Neuronal stem cell (in vitro differentiated cells): ENCODE measurements at regions not wholly inside any gene's neighbourhood (a gene's known extent, or its start where the extent isn't known, plus 50 kb on each side); places are given as distances from the start of the nearest gene placed in this dataset.

Experiments
- DNase-seq: peaks from one replicate; pipeline ENCODE4 v3.0.0-alpha.2; 2013; ENCODE audit warnings: low spot score
- H2AFZ ChIP-seq: one replicate; pipeline ENCODE4 v1.6.1; 2013; ENCODE audit warnings: mild to moderate bottlenecking, low read length, inconsistent platforms
- H2AK5ac ChIP-seq: 2 replicates; pipeline ENCODE4 v1.6.1; 2013; ENCODE audit warnings: low read depth, mild to moderate bottlenecking, inconsistent platforms, low read length, moderate library complexity, mixed read lengths
- H2BK120ac ChIP-seq: 2 replicates; pipeline ENCODE4 v1.6.1; 2013; ENCODE audit warnings: low read depth, mild to moderate bottlenecking, inconsistent platforms, low read length, moderate library complexity, mixed read lengths
- H2BK12ac ChIP-seq: one replicate; pipeline ENCODE4 v1.6.1; 2013; ENCODE audit warnings: low read length, inconsistent platforms
- H2BK15ac ChIP-seq: 2 replicates; pipeline ENCODE4 v1.6.1; 2013; ENCODE audit warnings: mild to moderate bottlenecking, low read length, inconsistent platforms, mixed read lengths
- H2BK5ac ChIP-seq: one replicate; pipeline ENCODE4 v1.6.1; 2013; ENCODE audit warnings: inconsistent platforms, mild to moderate bottlenecking, low read length, moderate library complexity
- H3K14ac ChIP-seq: one replicate; pipeline ENCODE4 v1.6.1; 2013; ENCODE audit warnings: low read length, inconsistent platforms
- H3K18ac ChIP-seq: 2 replicates; pipeline ENCODE4 v1.6.1; 2013; ENCODE audit warnings: low read length, inconsistent platforms
- H3K23ac ChIP-seq: 2 replicates; pipeline ENCODE4 v1.6.1; 2013; ENCODE audit warnings: low read depth, mild to moderate bottlenecking, mixed read lengths, low read length, inconsistent platforms; ENCODE audit not compliant: poor library complexity
- H3K27ac ChIP-seq: replicated peaks from 3 replicates; pipeline ENCODE4 v1.5.1; 2013; ENCODE audit warnings: low read length, inconsistent platforms
- H3K27me3 ChIP-seq, 3 experiments: 2 replicates each; pipeline ENCODE4 v1.6.1; 2013; ENCODE audit warnings: low read length in 3 of 3, mild to moderate bottlenecking in 2 of 3, inconsistent platforms in 1 of 3, low read depth in 1 of 3, mixed read lengths in 1 of 3, moderate library complexity in 1 of 3; ENCODE audit not compliant: control insufficient read depth in 3 of 3, insufficient read depth in 3 of 3
- H3K36me3 ChIP-seq, 2 donors: replicated peaks in 1 of 2; 2 replicates each; pipeline ENCODE4 v1.6.1; 2013; ENCODE audit warnings: low read length in 2 of 2; ENCODE audit not compliant: control insufficient read depth in 2 of 2, insufficient read depth in 2 of 2
- H3K4ac ChIP-seq: 2 replicates; pipeline ENCODE4 v1.6.1; 2013; ENCODE audit warnings: inconsistent platforms, mild to moderate bottlenecking, low read length, moderate library complexity
- H3K4me1 ChIP-seq, 2 donors: 1 replicate in 1 of 2; 2 replicates in 1 of 2; pipeline ENCODE4 v1.6.1; 2013; ENCODE audit warnings: low read length in 2 of 2, low read depth in 1 of 2; ENCODE audit not compliant: control insufficient read depth in 2 of 2, insufficient read depth in 1 of 2
- H3K4me2 ChIP-seq: one replicate; pipeline ENCODE4 v1.6.1; 2013; ENCODE audit warnings: mild to moderate bottlenecking, low read length, inconsistent platforms; ENCODE audit not compliant: insufficient read depth, poor library complexity, severe bottlenecking
- H3K4me3 ChIP-seq, 2 donors: 2 replicates each; pipeline ENCODE4 v1.5.1; 2013; ENCODE audit warnings: low read length in 2 of 2, mild to moderate bottlenecking in 2 of 2, inconsistent platforms in 1 of 2, moderate library complexity in 1 of 2
- H3K79me1 ChIP-seq: one replicate; pipeline ENCODE4 v1.6.1; 2013; ENCODE audit warnings: low read depth, mild to moderate bottlenecking, inconsistent platforms, low read length, moderate library complexity
- H3K9ac ChIP-seq: one replicate; pipeline ENCODE4 v1.6.1; 2013; ENCODE audit warnings: mild to moderate bottlenecking, low read depth, low read length, inconsistent platforms; ENCODE audit not compliant: poor library complexity
- H3K9me3 ChIP-seq, 2 donors: replicated peaks in 1 of 2; 2 replicates each; pipeline versions ENCODE3 to v1.6.1; 2013; ENCODE audit warnings: low read length in 2 of 2, mild to moderate bottlenecking in 2 of 2, inconsistent platforms in 1 of 2, low read depth in 1 of 2, mixed read lengths in 1 of 2, moderate library complexity in 1 of 2; ENCODE audit not compliant: control insufficient read depth in 2 of 2, insufficient read depth in 1 of 2
- H4K8ac ChIP-seq: one replicate; pipeline ENCODE4 v1.6.1; 2013; ENCODE audit warnings: low read depth, mild to moderate bottlenecking, inconsistent platforms, low read length, moderate library complexity
- H4K91ac ChIP-seq: one replicate; pipeline ENCODE4 v1.6.1; 2013; ENCODE audit warnings: low read length, low read depth, mild to moderate bottlenecking, inconsistent platforms; ENCODE audit not compliant: poor library complexity
- WGBS, 2 donors: extraction: QIAGEN DNeasy Blood & Tissue Kit; methylation state at CpG; one replicate each; pipeline ENCODE4 v1.1.7; 2013; ENCODE audit warnings: missing lambda C conversion rate in 2 of 2, mixed read lengths in 1 of 2; ENCODE audit not compliant: insufficient read length in 2 of 2, insufficient replicate concordance in 1 of 2; ENCODE audit errors: extremely low coverage in 2 of 2; 5-methylcytosine and 5-hydroxymethylcytosine counted together

- Histone ChIP-seq H3K23ac (no peak overlapping the region), H4K8ac (no peak overlapping the region), H3K4ac (no peak overlapping the region), H2AK5ac (no peak overlapping the region), H3K14ac (no peak overlapping the region), H2AFZ (no peak overlapping the region), H3K9me3 (no peaks in the 10 kb centered on the region), H2BK5ac (no peak overlapping the region), H3K18ac (no peak overlapping the region), H2BK12ac (no peak overlapping the region), H4K91ac (no peak overlapping the region), H3K4me3 (no peak overlapping the region), H3K9ac (no peak overlapping the region), H3K4me1 (no peaks in the 10 kb centered on the region), H2BK15ac (no peak overlapping the region), H3K79me1 (no peaks in the 10 kb centered on the region), H3K27ac (no peak overlapping the region), H3K27me3 (no peaks in the 10 kb centered on the region), H3K36me3 (no peaks in the 10 kb centered on the region), H2BK120ac (no peak overlapping the region), H3K4me2 (no peak overlapping the region)
- WGBS, 2 donors: no CpG with 5 or more reads among the region's 2 CpGs
- DNase-seq: no peak
These were observed 912.5 kb upstream of the PABPC4L start for GRCh38 chr4:135114079-135114478.

GRCh38 chr4:135098061-135098460 lies 896.5 kb upstream of the PABPC4L start:
- Histone ChIP-seq H3K23ac (no peak overlapping the region), H3K18ac (no peak overlapping the region), H3K4me1 (no peaks in the 10 kb centered on the region), H2BK15ac (no peak overlapping the region), H3K4me2 (no peak overlapping the region), H4K91ac (no peak overlapping the region), H2AFZ (peak overlapping the region; percentile 12), H3K27me3 (no peaks in the 10 kb centered on the region), H3K27ac (no peak overlapping the region), H4K8ac (no peak overlapping the region), H3K4ac (no peak overlapping the region), H3K9ac (no peak overlapping the region), H3K36me3 (no peaks in the 10 kb centered on the region), H2BK5ac (no peak overlapping the region), H2BK12ac (no peak overlapping the region), H3K79me1 (no peaks in the 10 kb centered on the region), H3K4me3 (no peak overlapping the region), H3K14ac (no peak overlapping the region), H2BK120ac (no peak overlapping the region), H2AK5ac (no peak overlapping the region), H3K9me3 (no peaks in the 10 kb centered on the region)
- no peak for DNase-seq
- WGBS, 2 donors: no CpG with 5 or more reads among the region's 2 CpGs

GRCh38 chr4:135073389-135073788 lies 871.8 kb upstream of the PABPC4L start:
- Histone ChIP-seq H3K9ac (no peak overlapping the region), H2BK120ac (no peak overlapping the region), H3K36me3 (no peaks in the 10 kb centered on the region), H3K27ac (no peak overlapping the region), H3K23ac (no peak overlapping the region), H2BK15ac (no peak overlapping the region), H3K79me1 (no peaks in the 10 kb centered on the region), H3K14ac (no peak overlapping the region), H3K4me1 (no peaks in the 10 kb centered on the region), H4K91ac (no peak overlapping the region), H2BK5ac (no peak overlapping the region), H4K8ac (no peak overlapping the region), H3K4ac (no peak overlapping the region), H3K27me3 (no peaks in the 10 kb centered on the region), H3K4me2 (no peak overlapping the region), H2BK12ac (no peak overlapping the region), H2AFZ (no peak overlapping the region), H3K9me3 (no peaks in the 10 kb centered on the region), H2AK5ac (no peak overlapping the region), H3K4me3 (no peak overlapping the region), H3K18ac (no peak overlapping the region)
- WGBS, 2 donors: no CpG with 5 or more reads among the region's 2 CpGs
- no peak for DNase-seq

- H2AFZ ChIP-seq: no peak overlapping the region
- DNase-seq: no peak
- no peaks in the 10 kb centered on the region for H3K36me3 ChIP-seq
- no peak overlapping the region for H2BK12ac ChIP-seq
- H3K4me2 ChIP-seq: no peak overlapping the region
- H2AK5ac ChIP-seq: no peak overlapping the region
- no peak overlapping the region for H2BK15ac ChIP-seq
- no peaks in the 10 kb centered on the region for H3K4me1 ChIP-seq
- no peak overlapping the region for H3K27ac ChIP-seq
- no peak overlapping the region for H3K4me3 ChIP-seq
- no peak overlapping the region for H3K14ac ChIP-seq
- H3K18ac ChIP-seq: no peak overlapping the region
- H3K9me3 ChIP-seq: no peaks in the 10 kb centered on the region
- no peak overlapping the region for H2BK5ac ChIP-seq
- H3K79me1 ChIP-seq: no peaks in the 10 kb centered on the region
- no peak overlapping the region for H2BK120ac ChIP-seq
- WGBS, 2 donors: no CpG with 5 or more reads among the region's 3 CpGs
- H4K91ac ChIP-seq: no peak overlapping the region
- no peak overlapping the region for H4K8ac ChIP-seq
- no peaks in the 10 kb centered on the region for H3K27me3 ChIP-seq
- no peak overlapping the region for H3K23ac ChIP-seq
- no peak overlapping the region for H3K9ac ChIP-seq
- no peak overlapping the region for H3K4ac ChIP-seq
These were observed 871.0 kb upstream of the PABPC4L start for GRCh38 chr4:135072553-135072952.
